K562 (cell line): ENCODE measurements at regions not wholly inside any gene's neighbourhood (a gene's known extent, or its start where the extent isn't known, plus 50 kb on each side); places are given as distances from the start of the nearest gene placed in this dataset.

Experiments
- ATAC-seq: fragments of 200-7000 bp; cut with Tn5 transposase; 3 replicates; pipeline ENCODE4 v1.9.1; 2020; ENCODE audit warnings: moderate library complexity
- BruUV-seq: library from RNA; stranded (reverse); fragments of 400-500 nt; replicated peaks from 2 replicates; lab custom pipeline; 2021; lab: Mats Ljungman, UMichigan
- CTCF ChIA-PET: fragments of 300-600 bp; formaldehyde crosslinking; extraction: SDS; loops from one replicate; lab custom pipeline; 2021; ENCODE audit warnings: low intra/inter-chr PET ratio; lab: Yijun Ruan, JAX
- POLR2A ChIA-PET: fragments of 300-600, 350-650 bp; sonication (Branson Sonifier 250); formaldehyde crosslinking; extraction: SDS; loops from one replicate; lab custom pipeline; 2021; ENCODE audit warnings: antibody characterized with exemption, inconsistent platforms; lab: Yijun Ruan, JAX
- DNase-seq, 4 experiments: peaks; one replicate each; pipeline versions ENCODE4 v3.0.0 to v3.0.0-alpha.2; 2011 to 2018; ENCODE audit warnings: low spot score in 3 of 4, mixed read lengths in 3 of 4; ENCODE audit errors: extremely low read depth in 1 of 4
- FAIRE-seq: peaks from 2 replicates; lab custom pipeline; 2011; peaks lifted over from hg19 to GRCh38; lab: Jason Lieb, UNC
- H2AFZ ChIP-seq: 2 replicates; pipeline ENCODE4 v1.6.0; 2011; ENCODE audit warnings: low read depth, low read length, control low read depth, inconsistent platforms
- H3K27ac ChIP-seq: fragments of 200-600 bp; 3 replicates; pipeline ENCODE4 v1.8.0; 2011; ENCODE audit warnings: low read depth, mild to moderate bottlenecking, control low read depth, inconsistent platforms, low read length, moderate library complexity, mixed read lengths; ENCODE audit errors: extremely low read depth
- H3K27me3 ChIP-seq, 2 experiments: fragments of 300-600 bp in 1 of 2; 2 replicates in 1 of 2; 3 replicates in 1 of 2; pipeline versions ENCODE4 v1.6.0 to v1.8.0; 2011; ENCODE audit warnings: inconsistent platforms in 2 of 2, low read length in 2 of 2, mild to moderate bottlenecking in 1 of 2, mixed read lengths in 1 of 2, moderate library complexity in 1 of 2; ENCODE audit not compliant: control insufficient read depth in 2 of 2, insufficient read depth in 2 of 2
- H3K36me3 ChIP-seq: fragments of 300-600 bp; 3 replicates; pipeline ENCODE4 v1.8.0; 2011; ENCODE audit warnings: mild to moderate bottlenecking, low read length, inconsistent platforms; ENCODE audit not compliant: control insufficient read depth, insufficient read depth
- H3K4me1 ChIP-seq, 2 experiments: fragments of 200-600 bp in 1 of 2; replicated peaks in 1 of 2; 2 replicates in 1 of 2; 3 replicates in 1 of 2; pipeline versions ENCODE4 v1.5.1 to v1.8.0; 2011; ENCODE audit warnings: inconsistent platforms in 2 of 2, low read length in 2 of 2, mild to moderate bottlenecking in 1 of 2, mixed read lengths in 1 of 2, moderate library complexity in 1 of 2; ENCODE audit not compliant: control insufficient read depth in 2 of 2, insufficient read depth in 2 of 2
- H3K4me2 ChIP-seq: 2 replicates; pipeline ENCODE4 v1.6.1; 2011; ENCODE audit warnings: low read length, control low read depth, inconsistent platforms, mixed read lengths; ENCODE audit not compliant: insufficient read depth
- H3K4me3 ChIP-seq: fragments of 200-600 bp; sonication (generic), shearing (Covaris generic); 2 replicates; pipeline ENCODE4 v1.5.1; 2016; ENCODE audit warnings: control low read depth, inconsistent platforms
- H3K79me2 ChIP-seq: fragments of 200-600 bp; 3 replicates; pipeline ENCODE4 v1.8.0; 2011; ENCODE audit warnings: low read length, inconsistent platforms; ENCODE audit not compliant: control insufficient read depth, insufficient read depth
- H3K9ac ChIP-seq, 2 experiments: 2 replicates each; pipeline versions ENCODE4 v1.6.0 to v1.6.1; 2011; ENCODE audit warnings: low read depth in 2 of 2, low read length in 2 of 2, control low read depth in 1 of 2, inconsistent platforms in 1 of 2, mild to moderate bottlenecking in 1 of 2, mixed read lengths in 1 of 2; ENCODE audit not compliant: insufficient read depth in 1 of 2
- H3K9me1 ChIP-seq: one replicate; pipeline ENCODE4 v1.6.0; 2011; ENCODE audit warnings: inconsistent platforms, mild to moderate bottlenecking, low read length, moderate library complexity; ENCODE audit not compliant: control insufficient read depth, insufficient read depth
- H3K9me3 ChIP-seq: replicated peaks from 2 replicates; pipeline ENCODE4 v1.5.1; 2011; ENCODE audit warnings: low read depth, low read length, inconsistent platforms; ENCODE audit not compliant: control insufficient read depth, insufficient read depth
- H4K20me1 ChIP-seq: replicated peaks from 2 replicates; pipeline ENCODE4 v1.6.1; 2011; ENCODE audit warnings: low read length, inconsistent platforms, mixed read lengths; ENCODE audit not compliant: control insufficient read depth, insufficient read depth
- E2F5 ChIP-seq: sonication (generic); formaldehyde crosslinking; IDR thresholded peaks from 2 replicates; pipeline ENCODE4 v1.8.0; 2022; ENCODE audit warnings: mild to moderate bottlenecking, missing genetic modification reagents
- ILK ChIP-seq: fragments of 450-650 bp; IDR thresholded peaks from 2 replicates; pipeline ENCODE4 v1.6.1; 2016; ENCODE audit warnings: missing genetic modification characterization, low read depth, mild to moderate bottlenecking, missing compliant biosample characterization, moderate library complexity, borderline replicate concordance
- RBM14 ChIP-seq: fragments of 200-400 bp; formaldehyde crosslinking; IDR thresholded peaks from 2 replicates; pipeline ENCODE4 v1.6.1; 2018; ENCODE audit warnings: low read depth, mild to moderate bottlenecking, low read length, moderate library complexity, borderline replicate concordance; ENCODE audit not compliant: insufficient read depth
- WGBS: fragments of 100-300 bp; shearing (Covaris generic); methylation state at CpG from one replicate; pipeline ENCODE4 v1.1.6; 2016; ENCODE audit warnings: low coverage, mixed read lengths; ENCODE audit not compliant: insufficient coverage; ENCODE audit errors: missing lambda C conversion rate; 5-methylcytosine and 5-hydroxymethylcytosine counted together
- in situ Hi-C: fragments of 300-500 bp; cut with MboI; formaldehyde crosslinking; loops from 4 replicates; pipeline ENCODE4 v1.15.0; 2018; ENCODE audit warnings: inconsistent platforms, mixed read lengths
- intact Hi-C: fragments of 100-400 bp; cut with micrococcal nuclease; formaldehyde crosslinking; loops from 2 replicates; pipeline ENCODE4 v1.14.2; 2022

- no peaks in the 10 kb centered on the region for H4K20me1 ChIP-seq
- H2AFZ ChIP-seq, result no peak overlapping the region
- H3K36me3 ChIP-seq, result no peaks in the 10 kb centered on the region
- no peak for DNase-seq
- TF ChIP-seq RBM14, result no peak
- no peak for TF ChIP-seq E2F5
- TF ChIP-seq ILK, result no peak
- ChIA-PET POLR2A (interaction anchor here (0.6 to 1.5 kb wide), 5 partner anchors 12 to 107 kb away, joined by 3 to 7 read pairs (median 4); no protein-coding TSS in a partner anchor), CTCF (no interaction called here)
- in situ Hi-C loops (no loop called here), intact Hi-C loops (no loop called here)
- H3K9me3 ChIP-seq, result no peaks in the 10 kb centered on the region
- no peak for ATAC-seq
- 72% methylated on average over 4 of the region's 4 CpGs for WGBS
- H3K4me3 ChIP-seq, result no peak overlapping the region
- no peak overlapping the region for H3K4me2 ChIP-seq
- no peaks in the 10 kb centered on the region for H3K79me2 ChIP-seq
- no peaks in the 10 kb centered on the region for H3K9me1 ChIP-seq
- H3K27ac ChIP-seq, result no peak overlapping the region
- no peak for FAIRE-seq
- H3K4me1 ChIP-seq, result peaks cover 57 to 62% of the 10 kb centered on the region in 2 experiments
- no peaks in the 10 kb centered on the region for H3K27me3 ChIP-seq
- H3K9ac ChIP-seq, result no peak overlapping the region
- no TSS peak for BruUV-seq
Measured at GRCh38 chr5:135138116-135138850, 104.3 kb upstream of the PITX1 start.
